ENCODE measurements at regions not wholly inside any gene's neighbourhood (a gene's known extent, or its start where the extent isn't known, plus 50 kb on each side); places are given as distances from the start of the nearest gene placed in this dataset.
A peak's percentile ranks its signal among the peaks of the same experiment; 100 is the strongest.

- BruUV-seq (replicated peaks), result no TSS peak
- H3K36me3 ChIP-seq (ENCODE audit: control insufficient read depth, insufficient read depth, low read length), result no peaks in the 10 kb centered on the region
- H2AFZ ChIP-seq (ENCODE audit: low read depth, low read length), result peak overlapping the region; percentile 80
- 17% methylated on average over 39 of the region's 39 CpGs for WGBS (ENCODE audit: insufficient coverage, low coverage, missing lambda C conversion rate)
- POLR2A ChIA-PET, result interaction anchor here (0.6 to 1.5 kb wide), 5 partner anchors 8 to 79 kb away, joined by 3 read pairs; no protein-coding TSS in a partner anchor
- H3K9me3 ChIP-seq (replicated peaks; ENCODE audit: control insufficient read depth, insufficient read depth, low read depth, low read length), result no peaks in the 10 kb centered on the region
- ATAC-seq (peak; percentile 100), FAIRE-seq (no peak), DNase-seq (ENCODE audit: extremely low read depth in 1 of 4, low spot score in 3 of 4) (peak; percentile 53 to 77 (median 64))
- H3K27me3 ChIP-seq (ENCODE audit: control insufficient read depth in 2 of 2, insufficient read depth in 2 of 2, low read length in 2 of 2), result no peaks in the 10 kb centered on the region
- in situ Hi-C loops (cut with MboI) (no loop called here), intact Hi-C loops (cut with micrococcal nuclease) (loop anchor here (1.0 kb wide), 1 partner anchor 209 kb away; no protein-coding TSS in a partner anchor)
- no peaks in the 10 kb centered on the region for H4K20me1 ChIP-seq (replicated peaks; ENCODE audit: control insufficient read depth, insufficient read depth, low read length)
- H3K4me1 ChIP-seq (replicated peaks in 1 of 2; ENCODE audit: control insufficient read depth in 2 of 2, insufficient read depth in 2 of 2, low read length in 2 of 2), result peaks cover 4 to 6% of the 10 kb centered on the region in 2 experiments; a peak in 4 of 5 replicates
- no peak overlapping the region for H3K4me3 ChIP-seq
- CTCF ChIA-PET (ENCODE audit: low intra/inter-chr PET ratio), result interaction anchor here (0.6 to 1.1 kb wide), 3 partner anchors 10 to 970 kb away, joined by 3 to 8 read pairs (median 4); no protein-coding TSS in a partner anchor
- H3K4me2 ChIP-seq (ENCODE audit: insufficient read depth, low read length), result peak overlapping the region; percentile 67
- no peaks in the 10 kb centered on the region for H3K9me1 ChIP-seq (ENCODE audit: control insufficient read depth, insufficient read depth, low read length)
- H3K79me2 ChIP-seq (ENCODE audit: control insufficient read depth, insufficient read depth, low read length), result no peaks in the 10 kb centered on the region
- no peak overlapping the region for H3K27ac ChIP-seq (ENCODE audit: extremely low read depth, low read depth, low read length)
- H3K9ac ChIP-seq (ENCODE audit: insufficient read depth in 1 of 2, low read depth in 2 of 2, low read length in 2 of 2), result peak overlapping the region in 1 of 2 experiments; percentile 22; a peak in 1 of 4 replicates
- TF ChIP-seq MYNN (IDR thresholded peaks at IDR 0.05) (no peak), MYNN (CRISPR knock-in tag; IDR thresholded peaks at IDR 0.05) (no peak), ZNF707 (CRISPR knock-in tag; conservative IDR thresholded peaks at IDR 0.05) (no peak), ZNF24 (IDR thresholded peaks at IDR 0.05) (no peak), L3MBTL2 (IDR thresholded peaks at IDR 0.05) (peak; percentile 94), ZNF197 (CRISPR knock-in tag; IDR thresholded peaks at IDR 0.05; ENCODE audit: low read depth) (no peak), KLF10 (CRISPR knock-in tag; IDR thresholded peaks at IDR 0.05) (no peak), ZNF584 (CRISPR knock-in tag; IDR thresholded peaks at IDR 0.05; ENCODE audit: low read depth) (no peak), RB1 (IDR thresholded peaks at IDR 0.05; ENCODE audit: low read depth) (peak; percentile 82), PRPF4 (IDR thresholded peaks at IDR 0.05; ENCODE audit: insufficient read depth, low read depth, low read length, poor library complexity, severe bottlenecking) (no peak), REST (IDR thresholded peaks at IDR 0.05; ENCODE audit: borderline replicate concordance) (peak; percentile 59; the same call in 1 of the 2 replicates), REST (CRISPR knock-in tag; IDR thresholded peaks at IDR 0.05; ENCODE audit: low read depth) (no peak), ZBTB17 (CRISPR knock-in tag; IDR thresholded peaks at IDR 0.05) (no peak)
These were observed 61.3 kb upstream of the RAPGEF4 start for GRCh38 chr2:172674034-172674967.
